GM12874 (cell line): ENCODE measurements at regions not wholly inside any gene's neighbourhood (a gene's known extent, or its start where the extent isn't known, plus 50 kb on each side); places are given as distances from the start of the nearest gene placed in this dataset.
A peak's percentile ranks its signal among the peaks of the same experiment; 100 is the strongest.

Experiments used
- CTCF ChIP-seq: IDR thresholded peaks from 2 replicates; pipeline ENCODE4 v1.5.1; 2011; ENCODE audit warnings: low read depth, mild to moderate bottlenecking, control low read depth, low read length, moderate library complexity; ENCODE audit not compliant: insufficient read depth

GRCh38 chr9:105881021-105881420 is 186.7 kb downstream of the TMEM38B start:
- TF ChIP-seq CTCF, result no peak

DNA sequence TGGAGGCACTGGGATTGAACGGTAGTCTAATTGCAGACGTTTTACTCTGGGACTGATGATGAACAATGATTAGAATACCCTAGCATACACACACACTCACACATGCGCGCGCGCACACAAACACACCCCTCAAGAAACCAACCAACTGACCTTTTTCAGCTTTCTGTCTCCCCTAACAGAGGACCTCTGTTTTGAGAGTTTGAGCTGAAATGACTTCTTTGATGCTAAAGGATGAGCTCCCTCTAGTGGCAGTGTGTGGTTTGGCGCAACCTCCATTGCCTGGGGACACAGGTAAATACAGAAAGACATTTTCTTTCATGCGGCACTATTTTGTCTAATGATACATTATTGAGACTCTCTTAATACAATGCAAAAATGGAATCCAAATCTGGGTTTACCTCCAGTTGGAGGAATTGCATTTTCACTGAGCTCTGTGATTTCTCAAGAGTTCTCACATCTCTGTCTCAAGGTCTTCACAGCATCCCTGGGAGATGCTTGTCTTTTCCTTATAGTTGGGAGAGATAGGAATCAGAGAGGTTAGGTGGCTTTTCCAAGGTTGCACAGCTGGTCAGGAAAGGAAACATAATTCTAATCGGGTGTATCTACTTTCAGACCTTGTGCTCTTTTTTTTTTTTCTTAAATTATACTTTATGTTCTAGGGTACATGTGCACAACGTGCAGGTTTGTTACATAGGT is 187.5 kb downstream of the TMEM38B start:
- peak; percentile 89 for TF ChIP-seq CTCF

DNA sequence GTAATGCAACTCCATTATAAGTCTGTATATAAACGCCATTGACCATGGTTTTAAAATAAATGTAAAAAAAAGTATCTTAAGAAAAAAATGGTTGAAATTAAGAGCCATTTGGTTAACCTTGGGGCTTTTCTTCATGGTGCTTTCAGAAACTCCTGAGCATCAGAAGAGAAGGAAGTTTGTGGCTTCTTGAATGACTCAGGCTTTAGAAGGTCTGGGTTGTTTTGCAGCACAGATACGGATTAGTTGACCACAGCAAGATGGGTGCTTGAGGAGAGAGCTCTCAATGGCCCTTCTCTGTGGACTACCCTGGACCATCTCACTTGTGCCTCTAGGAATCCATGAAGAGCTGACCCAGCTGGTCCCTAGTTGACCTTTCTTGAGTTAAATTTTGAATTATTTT is 189.5 kb downstream of the TMEM38B start:
- no peak for TF ChIP-seq CTCF

DNA sequence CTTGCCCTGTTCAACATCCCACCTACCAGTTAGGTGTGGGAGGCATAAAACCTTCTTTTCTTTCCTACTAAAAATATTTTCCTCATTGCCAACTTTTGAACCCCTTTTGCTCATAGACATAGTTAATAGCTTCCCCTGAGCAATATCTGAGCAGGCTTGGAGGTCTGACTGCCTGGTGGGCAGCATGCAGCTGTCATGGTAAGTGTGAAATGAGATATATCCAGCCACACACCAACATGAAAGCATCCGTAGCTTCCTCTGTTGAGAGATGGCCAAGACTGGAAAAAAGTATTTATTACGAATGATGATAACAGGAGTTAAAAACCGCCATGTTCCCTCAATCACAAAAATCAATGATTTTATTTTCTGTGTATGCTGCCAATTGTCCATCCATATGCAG is 190.1 kb downstream of the TMEM38B start:
- no peak for TF ChIP-seq CTCF

- TF ChIP-seq CTCF, result no peak
Observed at GRCh38 chr9:105886136-105886535, 191.8 kb downstream of the TMEM38B start.

- no peak for TF ChIP-seq CTCF
Observed at GRCh38 chr9:105887679-105888078, 193.3 kb downstream of the TMEM38B start.

- no peak for TF ChIP-seq CTCF
Observed at GRCh38 chr9:105890046-105890822, 195.9 kb downstream of the TMEM38B start.
